Stimulated activated naive B cell treated with anti-CD40 and anti-IgM and Interleukin-4, amounts not matched to agents 10 μg/mL and 1 μg/mL and 100 μg/mL, for 72 hours (primary cell): ENCODE measurements at regions not wholly inside any gene's neighbourhood (a gene's known extent, or its start where the extent isn't known, plus 50 kb on each side); places are given as distances from the start of the nearest gene placed in this dataset.
"Not testable (repeated sequence)": the region's sequence is repeated elsewhere in the genome, so short reads cannot be mapped to it uniquely, and the experiment has no call there.

ENCODE experiments used
- ATAC-seq, 2 donors: fragments of 150-1000 bp; cut with Tn5 transposase; replicated peaks; 2 replicates each; pipeline ENCODE4 v1.10.0; 2021; ENCODE audit warnings: moderate library complexity in 1 of 2
- DNase-seq: peaks from one replicate; pipeline ENCODE4 v3.0.0; 2021
- H3K27ac Mint-ChIP-seq: one replicate; pipeline ENCODE4 v1.8.0; 2022; ENCODE audit warnings: mild to moderate bottlenecking, mixed read lengths
- H3K27me3 Mint-ChIP-seq, 2 donors: one replicate each; pipeline ENCODE4 v1.8.0; 2022; ENCODE audit warnings: mixed read lengths in 2 of 2
- H3K36me3 Mint-ChIP-seq, 2 donors: one replicate each; pipeline ENCODE4 v1.8.0; 2022; ENCODE audit warnings: mixed read lengths in 2 of 2, mild to moderate bottlenecking in 1 of 2
- H3K4me1 Mint-ChIP-seq, 2 donors: one replicate each; pipeline ENCODE4 v1.8.0; 2022; ENCODE audit warnings: mixed read lengths in 2 of 2, mild to moderate bottlenecking in 1 of 2
- H3K4me3 Mint-ChIP-seq, 2 donors: one replicate each; pipeline ENCODE4 v1.8.0; 2022; ENCODE audit warnings: mild to moderate bottlenecking in 2 of 2, mixed read lengths in 2 of 2, moderate library complexity in 1 of 2
- H3K9me3 Mint-ChIP-seq, 2 donors: one replicate each; pipeline ENCODE4 v1.8.0; 2022; ENCODE audit warnings: mixed read lengths in 2 of 2, mild to moderate bottlenecking in 1 of 2

- not testable (repeated sequence) for DNase-seq
Measured at GRCh38 chr7:69052-69451, 123.3 kb upstream of the FAM20C start.

GRCh38 chr7:69499-70123 lies 122.8 kb upstream of the FAM20C start:
- not testable (repeated sequence) for H3K36me3 Mint-ChIP-seq, ATAC-seq, H3K4me1 Mint-ChIP-seq, H3K9me3 Mint-ChIP-seq, DNase-seq, H3K4me3 Mint-ChIP-seq, H3K27me3 Mint-ChIP-seq, H3K27ac Mint-ChIP-seq

More at GRCh38 chr7:69052-69451, 123.3 kb upstream of the FAM20C start:
- H3K36me3 Mint-ChIP-seq, H3K27ac Mint-ChIP-seq, H3K4me3 Mint-ChIP-seq, ATAC-seq, H3K9me3 Mint-ChIP-seq, H3K4me1 Mint-ChIP-seq: not testable (repeated sequence)
- H3K27me3 Mint-ChIP-seq = peaks cover 8 to 12% of the 10 kb centered on the region in 2 donors

- ATAC-seq, H3K4me1 Mint-ChIP-seq, DNase-seq, H3K9me3 Mint-ChIP-seq, H3K4me3 Mint-ChIP-seq, H3K36me3 Mint-ChIP-seq, H3K27me3 Mint-ChIP-seq, H3K27ac Mint-ChIP-seq: not testable (repeated sequence)
Measured at GRCh38 chr7:70207-70606, 122.2 kb upstream of the FAM20C start.

GRCh38 chr7:70989-71388 lies 121.4 kb upstream of the FAM20C start:
- DNase-seq, H3K27me3 Mint-ChIP-seq, ATAC-seq, H3K9me3 Mint-ChIP-seq, H3K27ac Mint-ChIP-seq, H3K4me3 Mint-ChIP-seq, H3K36me3 Mint-ChIP-seq, H3K4me1 Mint-ChIP-seq: not testable (repeated sequence)

GRCh38 chr7:72266-73057 lies 119.9 kb upstream of the FAM20C start:
- not testable (repeated sequence) for H3K9me3 Mint-ChIP-seq, H3K36me3 Mint-ChIP-seq, ATAC-seq, H3K27me3 Mint-ChIP-seq, H3K4me3 Mint-ChIP-seq, H3K4me1 Mint-ChIP-seq, H3K27ac Mint-ChIP-seq, DNase-seq

GRCh38 chr7:73058-73331 lies 119.4 kb upstream of the FAM20C start:
- not testable (repeated sequence) for H3K27ac Mint-ChIP-seq, DNase-seq, H3K4me1 Mint-ChIP-seq, H3K9me3 Mint-ChIP-seq, H3K27me3 Mint-ChIP-seq, H3K4me3 Mint-ChIP-seq, ATAC-seq, H3K36me3 Mint-ChIP-seq

GRCh38 chr7:74008-74540 lies 118.3 kb upstream of the FAM20C start:
- not testable (repeated sequence) for H3K4me3 Mint-ChIP-seq, H3K27ac Mint-ChIP-seq, H3K9me3 Mint-ChIP-seq, H3K36me3 Mint-ChIP-seq, H3K4me1 Mint-ChIP-seq, H3K27me3 Mint-ChIP-seq, ATAC-seq, DNase-seq

GRCh38 chr7:75511-75910 lies 116.9 kb upstream of the FAM20C start:
- not testable (repeated sequence) for H3K27me3 Mint-ChIP-seq, ATAC-seq

GRCh38 chr7:76202-76601 lies 116.2 kb upstream of the FAM20C start:
- not testable (repeated sequence) for H3K4me1 Mint-ChIP-seq, H3K27me3 Mint-ChIP-seq, H3K27ac Mint-ChIP-seq, H3K4me3 Mint-ChIP-seq, H3K9me3 Mint-ChIP-seq, DNase-seq, H3K36me3 Mint-ChIP-seq, ATAC-seq

More at GRCh38 chr7:75511-75910, 116.9 kb upstream of the FAM20C start:
- H3K27ac Mint-ChIP-seq, H3K4me1 Mint-ChIP-seq, H3K36me3 Mint-ChIP-seq, DNase-seq, H3K4me3 Mint-ChIP-seq, H3K9me3 Mint-ChIP-seq: not testable (repeated sequence)

- ATAC-seq, H3K4me1 Mint-ChIP-seq, H3K27ac Mint-ChIP-seq, H3K4me3 Mint-ChIP-seq, H3K36me3 Mint-ChIP-seq, H3K9me3 Mint-ChIP-seq, DNase-seq: not testable (repeated sequence)
- peaks cover 2 to 13% of the 10 kb centered on the region in 2 donors for H3K27me3 Mint-ChIP-seq
Measured at GRCh38 chr7:76829-77395, 115.5 kb upstream of the FAM20C start.

GRCh38 chr7:78862-79261 lies 113.5 kb upstream of the FAM20C start:
- H3K27ac Mint-ChIP-seq, H3K4me3 Mint-ChIP-seq, H3K4me1 Mint-ChIP-seq: not testable (repeated sequence)

GRCh38 chr7:79400-80055 lies 112.8 kb upstream of the FAM20C start:
- DNase-seq, H3K4me3 Mint-ChIP-seq, ATAC-seq, H3K36me3 Mint-ChIP-seq, H3K4me1 Mint-ChIP-seq, H3K9me3 Mint-ChIP-seq, H3K27ac Mint-ChIP-seq: not testable (repeated sequence)
- H3K27me3 Mint-ChIP-seq = peaks cover 7 to 19% of the 10 kb centered on the region in 2 donors

More at GRCh38 chr7:78862-79261, 113.5 kb upstream of the FAM20C start:
- not testable (repeated sequence) for H3K36me3 Mint-ChIP-seq, DNase-seq, H3K9me3 Mint-ChIP-seq, ATAC-seq
- peaks cover 7 to 19% of the 10 kb centered on the region in 2 donors for H3K27me3 Mint-ChIP-seq

GRCh38 chr7:80259-81067 lies 111.9 kb upstream of the FAM20C start:
- DNase-seq = no peak
- Mint-ChIP-seq H3K9me3 (no peaks in the 10 kb centered on the region), H3K27ac (no peak overlapping the region), H3K36me3 (no peaks in the 10 kb centered on the region), H3K4me1 (peaks cover 0 to 3% of the 10 kb centered on the region in 2 donors), H3K27me3 (peaks cover 7 to 25% of the 10 kb centered on the region in 2 donors), H3K4me3 (no peak overlapping the region)
- no peak for ATAC-seq
